ENCODE measurements at regions not wholly inside any gene's neighbourhood (a gene's known extent, or its start where the extent isn't known, plus 50 kb on each side); places are given as distances from the start of the nearest gene placed in this dataset.
"Not testable (repeated sequence)": the region's sequence is repeated elsewhere in the genome, so short reads cannot be mapped to it uniquely, and the experiment has no call there.

- no peak overlapping the region for H3K27ac Mint-ChIP-seq
- ATAC-seq (no peak), DNase-seq (ENCODE audit: low spot score in 2 of 2) (no peak)
- H3K9me3 Mint-ChIP-seq: peaks cover 5% of the 10 kb centered on the region in 2 donors
- H3K36me3 Mint-ChIP-seq: peaks cover 0 to 5% of the 10 kb centered on the region in 2 donors
Observed at GRCh38 chr9:79046401-79046800, 525.4 kb upstream of the TLE4 start.

DNA sequence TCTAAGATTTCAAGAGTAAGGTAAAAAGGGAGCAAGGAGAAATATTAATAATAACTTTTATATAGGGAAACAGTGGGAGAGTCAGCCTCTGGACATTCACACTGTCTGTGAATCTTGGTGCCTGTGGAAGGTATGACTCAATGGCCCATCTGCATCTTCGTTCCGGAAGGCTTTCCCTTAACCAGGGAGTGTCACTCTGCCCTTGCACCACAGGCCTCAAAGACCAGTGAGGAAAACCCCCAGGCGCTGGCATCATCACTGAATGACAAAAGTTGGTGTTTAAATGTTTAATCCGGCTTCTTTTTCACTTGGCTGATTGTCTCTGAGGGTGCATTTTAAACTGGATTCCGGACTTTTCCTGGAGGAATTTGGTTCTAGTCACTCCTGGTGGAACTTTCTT lies 522.4 kb upstream of the TLE4 start:
- ATAC-seq: no peak
- DNase-seq (ENCODE audit: low spot score in 2 of 2): no peak
- peaks cover 5 to 8% of the 10 kb centered on the region in 2 donors for H3K9me3 Mint-ChIP-seq
- no peak overlapping the region for H3K27ac Mint-ChIP-seq
- H3K36me3 Mint-ChIP-seq: peaks cover 0 to 5% of the 10 kb centered on the region in 2 donors

DNA sequence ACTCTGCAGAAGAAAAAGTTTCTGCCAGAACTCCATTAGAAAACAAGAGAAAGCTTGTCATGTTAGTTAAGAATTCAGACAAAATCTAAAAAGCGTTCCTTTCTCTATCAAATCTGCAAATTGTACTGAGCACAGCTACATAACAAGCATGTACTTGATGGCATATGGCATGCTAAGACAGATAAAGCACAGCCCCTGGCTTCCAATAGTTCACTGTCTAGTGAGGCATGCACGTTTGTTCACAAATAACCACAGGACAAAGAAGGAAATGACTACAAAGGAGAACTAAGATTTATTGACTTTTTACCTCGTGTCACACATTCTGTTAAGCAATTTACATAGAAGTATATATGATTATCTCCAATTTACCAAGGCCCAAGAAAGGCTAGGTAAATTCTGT lies 518.2 kb upstream of the TLE4 start:
- Mint-ChIP-seq H3K36me3 (no peaks in the 10 kb centered on the region), H3K27ac (no peak overlapping the region), H3K9me3 (peaks cover 0 to 4% of the 10 kb centered on the region in 2 donors)
- ATAC-seq (no peak), DNase-seq (ENCODE audit: low spot score in 2 of 2) (no peak)

DNA sequence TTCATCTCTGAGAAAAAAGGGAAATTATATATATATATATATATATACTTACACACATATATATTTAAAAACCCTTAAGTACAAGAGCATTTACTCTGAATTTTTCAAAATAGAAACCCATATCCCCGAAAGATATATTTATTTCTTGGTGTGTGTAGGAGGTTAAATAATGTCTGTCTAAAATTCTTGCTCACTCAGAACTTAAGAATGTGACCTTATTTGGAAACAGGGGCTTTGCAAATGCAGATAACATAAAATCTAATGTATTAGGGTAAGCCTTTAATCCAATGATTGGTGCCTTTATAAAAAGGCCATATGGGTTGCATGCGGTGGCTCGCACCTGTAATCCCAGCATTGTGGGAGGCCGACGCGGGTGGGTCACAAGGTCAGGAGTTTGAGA lies 517.3 kb upstream of the TLE4 start:
- DNase-seq (ENCODE audit: low spot score in 2 of 2) (no peak), ATAC-seq (no peak)
- H3K36me3 Mint-ChIP-seq: no peaks in the 10 kb centered on the region
- H3K9me3 Mint-ChIP-seq: peaks cover 5 to 10% of the 10 kb centered on the region in 2 donors
- H3K27ac Mint-ChIP-seq: no peak overlapping the region

DNA sequence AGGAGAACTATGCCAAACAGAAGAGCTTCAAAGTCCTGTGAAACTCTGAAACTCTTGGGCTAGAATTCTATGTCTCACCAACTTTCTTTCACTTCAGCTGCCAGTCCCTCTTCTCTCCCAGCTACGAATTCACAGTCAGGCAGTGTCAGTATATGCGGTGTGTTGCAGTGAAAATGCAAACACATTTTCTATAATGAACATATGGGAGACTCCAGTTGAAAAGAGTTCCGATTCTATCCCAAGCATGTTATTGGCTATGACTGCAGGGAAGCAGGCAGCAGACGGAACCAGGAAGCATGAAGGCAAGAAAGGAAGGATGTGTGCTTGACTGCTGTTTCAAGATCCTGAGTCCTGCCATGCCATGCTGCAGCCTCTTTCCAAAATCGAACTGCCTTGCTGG lies 515.7 kb upstream of the TLE4 start:
- no peak overlapping the region for H3K27ac Mint-ChIP-seq
- peaks cover 5 to 16% of the 10 kb centered on the region in 2 donors for H3K9me3 Mint-ChIP-seq
- no peak for ATAC-seq
- DNase-seq (ENCODE audit: low spot score in 2 of 2): no peak
- H3K36me3 Mint-ChIP-seq: no peaks in the 10 kb centered on the region

GRCh38 chr9:79057576-79057975 lies 514.2 kb upstream of the TLE4 start:
- ATAC-seq: no peak
- Mint-ChIP-seq H3K36me3 (no peaks in the 10 kb centered on the region), H3K27ac (no peak overlapping the region), H3K9me3 (peaks cover 5 to 12% of the 10 kb centered on the region in 2 donors)
- DNase-seq (ENCODE audit: low spot score in 2 of 2): no peak

- DNase-seq (ENCODE audit: low spot score in 2 of 2) (no peak), ATAC-seq (no peak)
- no peak overlapping the region for H3K27ac Mint-ChIP-seq
- peaks cover 5 to 12% of the 10 kb centered on the region in 2 donors for H3K9me3 Mint-ChIP-seq
- no peaks in the 10 kb centered on the region for H3K36me3 Mint-ChIP-seq
Observed at GRCh38 chr9:79060766-79061165, 511.0 kb upstream of the TLE4 start.

GRCh38 chr9:79061752-79062616 lies 509.8 kb upstream of the TLE4 start:
- Mint-ChIP-seq H3K36me3 (no peaks in the 10 kb centered on the region), H3K9me3 (peaks cover 5 to 12% of the 10 kb centered on the region in 2 donors), H3K27ac (no peak overlapping the region)
- DNase-seq (ENCODE audit: low spot score in 2 of 2) (no peak), ATAC-seq (no peak)

GRCh38 chr9:79073201-79073600 lies 498.6 kb upstream of the TLE4 start:
- Mint-ChIP-seq H3K36me3 (no peaks in the 10 kb centered on the region), H3K27ac (no peak overlapping the region), H3K9me3 (peaks cover 3 to 5% of the 10 kb centered on the region in 2 donors)
- ATAC-seq (no peak), DNase-seq (ENCODE audit: low spot score in 2 of 2) (no peak)

DNA sequence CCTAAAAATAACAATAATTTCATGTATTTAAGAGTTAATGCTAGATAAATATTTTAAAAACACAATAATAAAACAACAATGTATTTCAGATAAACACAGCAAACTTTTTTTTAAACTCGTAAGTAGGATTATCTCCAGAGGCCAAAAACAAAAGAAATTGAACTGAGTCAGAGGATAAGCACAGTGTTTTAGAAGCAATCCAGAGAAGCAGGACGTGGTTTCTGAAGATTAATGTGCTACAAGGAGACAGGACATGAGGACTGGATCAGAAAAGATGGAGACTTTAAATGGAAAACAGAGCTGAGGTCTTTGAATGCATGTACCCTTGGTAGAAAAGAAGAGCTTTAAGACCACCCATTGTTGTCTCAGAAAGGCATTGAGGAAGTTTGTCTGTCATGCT lies 491.2 kb upstream of the TLE4 start:
- Mint-ChIP-seq H3K9me3 (peaks cover 0 to 12% of the 10 kb centered on the region in 2 donors), H3K27ac (no peak overlapping the region), H3K36me3 (no peaks in the 10 kb centered on the region)
- no peak for DNase-seq (ENCODE audit: low spot score in 2 of 2)
- no peak for ATAC-seq

DNA sequence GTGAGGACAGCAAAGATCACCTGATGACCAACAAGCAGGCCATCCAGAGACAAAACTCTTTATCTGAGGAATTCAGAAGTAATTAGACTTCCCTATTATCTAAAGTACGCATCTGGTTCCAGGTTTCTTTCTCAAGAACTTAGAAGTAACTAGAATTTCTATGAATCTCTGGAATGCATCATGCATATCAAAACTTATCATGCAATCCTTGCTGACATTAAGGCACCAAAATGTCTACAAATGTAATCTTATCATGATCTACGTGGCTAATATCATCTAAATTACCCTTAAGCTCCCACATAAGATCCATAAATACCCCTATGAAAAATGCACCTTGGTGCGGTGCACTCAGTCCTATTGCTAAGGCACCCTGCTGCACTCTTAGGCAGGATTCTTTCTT lies 488.1 kb upstream of the TLE4 start:
- ATAC-seq: no peak
- Mint-ChIP-seq H3K9me3 (peaks cover 0 to 9% of the 10 kb centered on the region in 2 donors), H3K27ac (no peak overlapping the region), H3K36me3 (no peaks in the 10 kb centered on the region)
- DNase-seq (ENCODE audit: low spot score in 2 of 2): no peak

- H3K36me3 Mint-ChIP-seq: no peaks in the 10 kb centered on the region
- H3K27ac Mint-ChIP-seq: no peak overlapping the region
- H3K9me3 Mint-ChIP-seq: peaks cover 7 to 11% of the 10 kb centered on the region in 2 donors
- DNase-seq (ENCODE audit: low spot score in 2 of 2): no peak
- ATAC-seq: no peak
Observed at GRCh38 chr9:79087133-79087532, 484.6 kb upstream of the TLE4 start.

- no peak for ATAC-seq
- DNase-seq (ENCODE audit: low spot score in 2 of 2): no peak
- Mint-ChIP-seq H3K9me3 (peaks cover 7 to 11% of the 10 kb centered on the region in 2 donors), H3K27ac (no peak overlapping the region), H3K36me3 (no peaks in the 10 kb centered on the region)
Observed at GRCh38 chr9:79089054-79089560, 482.7 kb upstream of the TLE4 start.

GRCh38 chr9:79089851-79090250 lies 481.9 kb upstream of the TLE4 start:
- peaks cover 7 to 11% of the 10 kb centered on the region in 2 donors for H3K9me3 Mint-ChIP-seq
- not testable (repeated sequence) for DNase-seq (ENCODE audit: low spot score in 2 of 2); H3K27ac Mint-ChIP-seq; H3K36me3 Mint-ChIP-seq
- ATAC-seq: peak in 1 of 2 donors; percentile 41

DNA sequence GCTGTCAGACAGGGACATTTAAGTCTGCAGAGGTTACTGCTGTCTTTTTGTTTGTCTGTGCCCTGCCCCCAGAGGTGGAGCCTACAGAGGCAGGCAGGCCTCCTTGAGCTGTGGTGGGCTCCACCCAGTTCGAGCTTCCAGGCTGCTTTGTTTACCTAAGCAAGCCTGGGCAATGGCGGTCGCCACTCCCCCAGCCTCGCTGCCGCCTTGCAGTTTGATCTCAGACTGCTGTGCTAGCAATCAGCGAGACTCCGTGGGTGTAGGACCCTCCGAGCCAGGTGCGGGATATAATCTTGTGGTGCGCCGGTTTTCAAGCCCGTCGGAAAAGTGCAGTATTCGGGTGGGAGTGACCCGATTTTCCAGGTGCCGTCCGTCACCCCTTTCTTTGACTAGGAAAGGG lies 468.5 kb upstream of the TLE4 start:
- not testable (repeated sequence) for H3K36me3 Mint-ChIP-seq; H3K27ac Mint-ChIP-seq; ATAC-seq; H3K9me3 Mint-ChIP-seq; DNase-seq (ENCODE audit: low spot score in 2 of 2)

DNA sequence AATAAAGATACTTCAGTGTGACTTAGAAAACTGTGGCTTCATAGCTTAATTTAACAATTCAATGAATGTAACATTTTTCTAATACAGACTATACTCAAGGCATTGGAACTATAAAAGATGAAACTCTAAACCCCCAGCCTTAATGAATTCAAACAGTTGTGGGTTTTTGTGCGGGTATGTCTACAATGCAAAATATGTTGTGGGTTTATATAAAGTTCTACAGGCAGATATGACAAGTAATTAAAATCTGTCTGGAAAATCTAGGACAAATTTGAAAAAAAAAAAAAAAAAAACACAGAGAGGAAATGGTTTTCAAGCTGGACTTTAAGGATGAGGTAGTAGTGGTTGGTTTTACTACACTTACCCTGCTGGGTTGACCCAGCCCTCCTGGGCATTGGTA lies 467.5 kb upstream of the TLE4 start:
- Mint-ChIP-seq H3K36me3 (peaks cover 5 to 11% of the 10 kb centered on the region in 2 donors), H3K27ac (no peak overlapping the region), H3K9me3 (peaks cover 7 to 9% of the 10 kb centered on the region in 2 donors)
- DNase-seq (ENCODE audit: low spot score in 2 of 2) (no peak), ATAC-seq (no peak)

- Mint-ChIP-seq H3K9me3 (peaks cover 12 to 14% of the 10 kb centered on the region in 2 donors), H3K27ac (no peak overlapping the region), H3K36me3 (peaks cover 5 to 11% of the 10 kb centered on the region in 2 donors)
- ATAC-seq (no peak), DNase-seq (ENCODE audit: low spot score in 2 of 2) (no peak)
Observed at GRCh38 chr9:79104951-79105350, 466.8 kb upstream of the TLE4 start.
